ENCODE measurements at regions not wholly inside any gene's neighbourhood (a gene's known extent, or its start where the extent isn't known, plus 50 kb on each side); places are given as distances from the start of the nearest gene placed in this dataset.

DNA sequence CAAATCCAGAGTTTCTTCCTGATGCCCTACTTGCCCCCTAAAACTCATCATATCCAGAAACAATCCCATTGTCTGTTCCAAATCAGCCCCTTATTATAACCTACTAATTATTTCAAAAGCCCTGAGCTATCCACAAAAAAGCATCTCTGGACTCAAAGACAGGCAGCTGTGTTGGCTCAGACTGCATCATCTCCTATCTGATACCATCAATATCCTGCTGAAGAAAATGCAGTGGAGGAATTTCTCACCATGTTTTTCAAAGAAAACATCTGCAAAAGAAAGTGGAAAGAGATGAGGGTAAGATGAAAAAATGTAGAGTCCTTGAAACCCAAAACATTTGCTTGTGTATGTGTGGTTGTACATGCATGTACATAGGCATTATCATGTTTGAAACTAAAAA, 153.0 kb upstream of the DEFB112 start:
- H3K4me3 ChIP-seq (ENCODE audit: low read depth, low read length): no peak overlapping the region
- CTCF ChIA-PET: no interaction called here
- TF ChIP-seq, protein P1, sequence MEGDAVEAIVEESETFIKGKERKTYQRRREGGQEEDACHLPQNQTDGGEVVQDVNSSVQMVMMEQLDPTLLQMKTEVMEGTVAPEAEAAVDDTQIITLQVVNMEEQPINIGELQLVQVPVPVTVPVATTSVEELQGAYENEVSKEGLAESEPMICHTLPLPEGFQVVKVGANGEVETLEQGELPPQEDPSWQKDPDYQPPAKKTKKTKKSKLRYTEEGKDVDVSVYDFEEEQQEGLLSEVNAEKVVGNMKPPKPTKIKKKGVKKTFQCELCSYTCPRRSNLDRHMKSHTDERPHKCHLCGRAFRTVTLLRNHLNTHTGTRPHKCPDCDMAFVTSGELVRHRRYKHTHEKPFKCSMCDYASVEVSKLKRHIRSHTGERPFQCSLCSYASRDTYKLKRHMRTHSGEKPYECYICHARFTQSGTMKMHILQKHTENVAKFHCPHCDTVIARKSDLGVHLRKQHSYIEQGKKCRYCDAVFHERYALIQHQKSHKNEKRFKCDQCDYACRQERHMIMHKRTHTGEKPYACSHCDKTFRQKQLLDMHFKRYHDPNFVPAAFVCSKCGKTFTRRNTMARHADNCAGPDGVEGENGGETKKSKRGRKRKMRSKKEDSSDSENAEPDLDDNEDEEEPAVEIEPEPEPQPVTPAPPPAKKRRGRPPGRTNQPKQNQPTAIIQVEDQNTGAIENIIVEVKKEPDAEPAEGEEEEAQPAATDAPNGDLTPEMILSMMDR (IDR thresholded peaks at IDR 0.05; ENCODE audit: insufficient read depth, low read length, missing control alignments): no peak
- POLR2A ChIA-PET: no interaction called here
- DNase-seq (ENCODE audit: low read depth, low spot score): no peak

DNA sequence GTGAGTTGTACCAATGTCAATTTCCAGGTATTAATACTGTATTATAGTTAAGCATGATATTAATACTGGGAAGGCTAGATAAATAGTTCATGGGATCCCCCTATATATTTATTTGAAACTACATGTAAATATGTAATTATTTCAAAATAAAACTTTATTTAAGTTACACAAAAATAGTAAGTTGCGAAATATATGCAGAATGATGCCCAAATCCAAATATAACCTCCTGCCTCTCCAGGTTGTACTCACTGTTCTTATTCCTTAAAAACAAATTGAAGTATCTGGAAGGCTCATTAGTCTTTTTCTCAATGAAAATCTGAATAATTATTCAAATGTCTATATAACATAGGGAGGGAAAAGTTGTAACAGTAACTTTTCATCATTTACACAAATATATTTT, 161.9 kb upstream of the DEFB112 start:
- POLR2A ChIA-PET: no interaction called here
- no peak for DNase-seq (ENCODE audit: low read depth, low spot score)
- TF ChIP-seq, protein P1 (IDR thresholded peaks at IDR 0.05; ENCODE audit: insufficient read depth, low read length, missing control alignments): no peak
- CTCF ChIA-PET: no interaction called here
- no peak overlapping the region for H3K4me3 ChIP-seq (ENCODE audit: low read depth, low read length)

DNA sequence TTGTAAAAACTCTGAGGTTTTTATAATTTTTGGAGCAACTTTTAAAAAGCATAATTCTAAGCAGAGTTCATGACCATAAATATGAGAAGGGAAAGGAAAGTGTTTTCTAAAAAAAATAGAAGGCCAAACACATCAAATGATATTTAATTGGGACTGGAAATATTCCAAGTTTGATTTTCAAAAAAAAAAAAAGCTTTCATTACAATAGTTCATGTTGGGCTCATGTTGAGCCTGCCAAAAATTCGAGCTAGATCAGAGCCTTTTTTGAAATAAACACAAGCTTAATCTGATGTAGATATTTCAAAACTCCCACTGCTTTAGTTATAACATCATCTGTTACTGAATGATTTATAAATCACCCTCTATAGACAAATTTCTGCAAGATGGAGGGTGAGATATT, 163.4 kb upstream of the DEFB112 start:
- H3K4me3 ChIP-seq (ENCODE audit: low read depth, low read length): no peak overlapping the region
- ChIA-PET POLR2A (no interaction called here), CTCF (no interaction called here)
- TF ChIP-seq, protein P1 (IDR thresholded peaks at IDR 0.05; ENCODE audit: insufficient read depth, low read length, missing control alignments): no peak
- no peak for DNase-seq (ENCODE audit: low read depth, low spot score)

DNA sequence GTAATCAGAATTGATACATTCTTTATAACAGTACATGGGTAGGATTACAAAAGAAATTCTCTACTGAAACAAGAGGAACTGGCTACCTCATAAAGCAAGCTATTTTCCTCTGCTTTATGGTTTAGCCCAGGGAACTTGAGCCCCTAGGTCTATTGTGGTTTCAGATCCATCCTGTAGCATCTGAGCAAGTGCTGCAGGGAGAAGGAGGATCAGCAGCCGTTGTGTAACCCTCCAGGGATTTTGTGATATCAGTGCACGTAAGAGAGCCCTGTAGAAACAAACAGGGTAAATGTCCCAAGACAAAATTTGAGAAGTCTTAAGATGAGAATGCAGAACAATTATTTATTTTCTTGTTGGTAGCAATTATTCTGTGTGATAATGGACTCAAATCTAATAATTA, 165.2 kb upstream of the DEFB112 start:
- TF ChIP-seq, protein P1 (IDR thresholded peaks at IDR 0.05; ENCODE audit: insufficient read depth, low read length, missing control alignments): no peak
- DNase-seq (ENCODE audit: low read depth, low spot score): no peak
- no peak overlapping the region for H3K4me3 ChIP-seq (ENCODE audit: low read depth, low read length)
- ChIA-PET POLR2A (no interaction called here), CTCF (no interaction called here)

DNA sequence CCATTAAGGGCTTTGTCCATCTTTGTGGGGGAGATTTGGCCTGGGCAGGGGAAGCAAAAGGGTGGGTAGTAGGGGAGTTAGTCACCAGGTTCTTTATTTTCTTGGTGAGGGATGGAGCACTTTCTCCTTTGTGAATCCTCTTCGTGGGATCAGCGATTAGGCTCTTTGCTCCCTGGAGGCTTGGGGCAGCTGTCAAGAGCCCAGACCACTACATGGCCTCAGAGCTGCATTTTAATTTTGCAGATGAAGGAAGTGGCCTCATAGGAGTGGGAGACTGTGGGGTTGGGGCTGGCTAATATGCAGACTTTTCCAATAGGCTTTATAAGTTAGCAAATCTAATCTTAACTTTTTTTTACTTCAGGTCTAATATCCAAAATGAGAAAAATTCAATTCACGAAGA, 168.1 kb upstream of the DEFB112 start:
- TF ChIP-seq, protein P1 (IDR thresholded peaks at IDR 0.05; ENCODE audit: insufficient read depth, low read length, missing control alignments): no peak
- no peak for DNase-seq (ENCODE audit: low read depth, low spot score)
- H3K4me3 ChIP-seq (ENCODE audit: low read depth, low read length): no peak overlapping the region
- CTCF ChIA-PET: no interaction called here
- POLR2A ChIA-PET: no interaction called here

DNA sequence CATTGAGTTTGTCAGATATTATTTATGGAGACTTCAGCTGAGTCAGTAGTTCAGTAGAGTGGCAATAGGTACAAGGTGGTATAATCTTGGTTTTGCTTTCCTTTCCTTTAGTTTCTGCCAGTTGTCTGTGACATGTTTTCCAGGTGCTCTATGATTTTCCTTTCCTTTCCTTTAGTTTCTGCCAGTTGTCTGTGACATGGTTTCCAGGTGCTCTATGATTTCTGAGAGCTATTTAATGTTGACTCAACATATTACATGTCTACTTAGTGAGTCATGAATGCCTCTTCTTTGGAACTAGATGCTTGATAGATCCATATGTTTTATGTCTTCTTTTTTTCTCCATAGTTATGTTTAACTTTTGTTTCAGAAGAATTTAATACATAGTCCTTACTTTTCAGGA, 186.4 kb upstream of the DEFB112 start:
- DNase-seq (ENCODE audit: low read depth, low spot score): no peak
- TF ChIP-seq, protein P1 (IDR thresholded peaks at IDR 0.05; ENCODE audit: insufficient read depth, low read length, missing control alignments): no peak
- H3K4me3 ChIP-seq (ENCODE audit: low read depth, low read length): no peak overlapping the region
- POLR2A ChIA-PET: no interaction called here
- CTCF ChIA-PET: no interaction called here
